HL-60 (cell line): ENCODE measurements at regions not wholly inside any gene's neighbourhood (a gene's known extent, or its start where the extent isn't known, plus 50 kb on each side); places are given as distances from the start of the nearest gene placed in this dataset.

Experiments
- DNase-seq, 2 experiments: peaks; one replicate each; pipeline ENCODE4 v3.0.0-alpha.2; 2010 to 2020; ENCODE audit warnings: low read depth in 1 of 2, low spot score in 1 of 2
- H3K27ac ChIP-seq: fragments of 250-450 bp; sonication (Bioruptor Pico); replicated peaks from 2 replicates; pipeline ENCODE4 v1.5.1; 2020; ENCODE audit warnings: mild to moderate bottlenecking, moderate library complexity
- H3K27me3 ChIP-seq: fragments of 250-450 bp; sonication (Bioruptor Pico); 2 replicates; pipeline ENCODE4 v1.5.1; 2021; ENCODE audit warnings: mild to moderate bottlenecking, moderate library complexity; ENCODE audit not compliant: insufficient read depth, poor library complexity, severe bottlenecking
- H3K4me3 ChIP-seq: replicated peaks from 2 replicates; pipeline ENCODE4 v1.5.1; 2011; ENCODE audit warnings: mild to moderate bottlenecking, control low read depth, low read length; ENCODE audit not compliant: insufficient read depth
- CTCF ChIP-seq: IDR thresholded peaks from one replicate; pipeline ENCODE4 v1.5.1; 2011; ENCODE audit warnings: low read length, control low read depth, inconsistent platforms; ENCODE audit not compliant: insufficient read depth
- GABPA ChIP-seq: IDR thresholded peaks from 2 replicates; pipeline ENCODE4 v1.6.1; 2012; ENCODE audit warnings: low read depth
- POLR2AphosphoS5 ChIP-seq: IDR thresholded peaks from 2 replicates; pipeline ENCODE4 v1.6.1; 2012; ENCODE audit warnings: low read depth
- SPI1 ChIP-seq: IDR thresholded peaks from 2 replicates; pipeline ENCODE4 v1.6.1; 2012; ENCODE audit warnings: low read depth, mild to moderate bottlenecking, borderline replicate concordance
- TF ChIP-seq, protein P1 (sequence below): IDR thresholded peaks from 2 replicates; pipeline ENCODE4 v1.6.1; 2012; ENCODE audit warnings: low read depth; ENCODE audit not compliant: insufficient replicate concordance

DNA sequence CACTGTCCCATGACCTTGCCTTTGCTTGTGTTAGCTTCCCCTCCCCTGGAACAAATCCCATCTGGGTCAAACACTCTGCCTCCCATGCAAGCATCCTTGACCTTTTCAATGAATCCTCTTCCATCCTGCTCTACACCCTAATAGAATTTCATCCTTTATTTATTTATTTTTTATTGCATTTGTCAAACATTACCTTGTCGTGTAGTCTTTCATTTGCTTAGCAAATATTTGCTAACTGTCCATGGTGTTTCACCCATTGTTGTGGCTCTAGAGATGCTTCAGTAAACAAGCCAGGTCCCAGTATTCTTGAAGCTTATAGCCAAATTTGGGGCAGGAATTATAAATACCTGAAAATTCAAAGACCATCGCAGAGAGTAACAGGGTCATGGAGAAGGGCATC lies 51.0 kb upstream of the MRTFB start:
- TF ChIP-seq CTCF (no peak), SPI1 (no peak), POLR2AphosphoS5 (no peak), GABPA (no peak)
- TF ChIP-seq, protein P1, sequence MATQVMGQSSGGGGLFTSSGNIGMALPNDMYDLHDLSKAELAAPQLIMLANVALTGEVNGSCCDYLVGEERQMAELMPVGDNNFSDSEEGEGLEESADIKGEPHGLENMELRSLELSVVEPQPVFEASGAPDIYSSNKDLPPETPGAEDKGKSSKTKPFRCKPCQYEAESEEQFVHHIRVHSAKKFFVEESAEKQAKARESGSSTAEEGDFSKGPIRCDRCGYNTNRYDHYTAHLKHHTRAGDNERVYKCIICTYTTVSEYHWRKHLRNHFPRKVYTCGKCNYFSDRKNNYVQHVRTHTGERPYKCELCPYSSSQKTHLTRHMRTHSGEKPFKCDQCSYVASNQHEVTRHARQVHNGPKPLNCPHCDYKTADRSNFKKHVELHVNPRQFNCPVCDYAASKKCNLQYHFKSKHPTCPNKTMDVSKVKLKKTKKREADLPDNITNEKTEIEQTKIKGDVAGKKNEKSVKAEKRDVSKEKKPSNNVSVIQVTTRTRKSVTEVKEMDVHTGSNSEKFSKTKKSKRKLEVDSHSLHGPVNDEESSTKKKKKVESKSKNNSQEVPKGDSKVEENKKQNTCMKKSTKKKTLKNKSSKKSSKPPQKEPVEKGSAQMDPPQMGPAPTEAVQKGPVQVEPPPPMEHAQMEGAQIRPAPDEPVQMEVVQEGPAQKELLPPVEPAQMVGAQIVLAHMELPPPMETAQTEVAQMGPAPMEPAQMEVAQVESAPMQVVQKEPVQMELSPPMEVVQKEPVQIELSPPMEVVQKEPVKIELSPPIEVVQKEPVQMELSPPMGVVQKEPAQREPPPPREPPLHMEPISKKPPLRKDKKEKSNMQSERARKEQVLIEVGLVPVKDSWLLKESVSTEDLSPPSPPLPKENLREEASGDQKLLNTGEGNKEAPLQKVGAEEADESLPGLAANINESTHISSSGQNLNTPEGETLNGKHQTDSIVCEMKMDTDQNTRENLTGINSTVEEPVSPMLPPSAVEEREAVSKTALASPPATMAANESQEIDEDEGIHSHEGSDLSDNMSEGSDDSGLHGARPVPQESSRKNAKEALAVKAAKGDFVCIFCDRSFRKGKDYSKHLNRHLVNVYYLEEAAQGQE = no peak
- no peak for DNase-seq

More for the DNA sequence above, 51.0 kb upstream of the MRTFB start:
- Histone ChIP-seq H3K27me3 (no peaks in the 10 kb centered on the region), H3K27ac (no peak overlapping the region), H3K4me3 (no peak overlapping the region)
